ENCODE measurements at regions not wholly inside any gene's neighbourhood (a gene's known extent, or its start where the extent isn't known, plus 50 kb on each side); places are given as distances from the start of the nearest gene placed in this dataset.
A peak's percentile ranks its signal among the peaks of the same experiment; 100 is the strongest.

- DNase-seq (ENCODE audit: low spot score in 2 of 2): no peak
- peaks cover 5 to 10% of the 10 kb centered on the region in 2 donors for H3K9me3 Mint-ChIP-seq
- H3K36me3 Mint-ChIP-seq: peaks cover 0 to 6% of the 10 kb centered on the region in 2 donors
- no peak for ATAC-seq
- no peak overlapping the region for H3K27ac Mint-ChIP-seq
These were observed 189.2 kb upstream of the MGMT start for GRCh38 chr10:129277841-129278240.

- no peak for ATAC-seq
- peaks cover 0 to 6% of the 10 kb centered on the region in 2 donors for H3K36me3 Mint-ChIP-seq
- no peak for DNase-seq (ENCODE audit: low spot score in 2 of 2)
- no peak overlapping the region for H3K27ac Mint-ChIP-seq
- H3K9me3 Mint-ChIP-seq: peaks cover 5 to 10% of the 10 kb centered on the region in 2 donors
These were observed 188.4 kb upstream of the MGMT start for GRCh38 chr10:129278686-129279085.

- peaks cover 0 to 6% of the 10 kb centered on the region in 2 donors for H3K36me3 Mint-ChIP-seq
- no peak overlapping the region for H3K27ac Mint-ChIP-seq
- ATAC-seq: no peak
- peaks cover 5 to 10% of the 10 kb centered on the region in 2 donors for H3K9me3 Mint-ChIP-seq
- no peak for DNase-seq (ENCODE audit: low spot score in 2 of 2)
These were observed 187.4 kb upstream of the MGMT start for GRCh38 chr10:129279446-129280154.

- ATAC-seq (no peak), DNase-seq (ENCODE audit: low spot score in 2 of 2) (no peak)
- Mint-ChIP-seq H3K36me3 (peaks cover 0 to 6% of the 10 kb centered on the region in 2 donors), H3K9me3 (peaks cover 5 to 10% of the 10 kb centered on the region in 2 donors), H3K27ac (no peak overlapping the region)
These were observed 186.9 kb upstream of the MGMT start for GRCh38 chr10:129280155-129280502.

GRCh38 chr10:129280908-129281586 lies 186.0 kb upstream of the MGMT start:
- Mint-ChIP-seq H3K27ac (no peak overlapping the region), H3K9me3 (peaks cover 5 to 10% of the 10 kb centered on the region in 2 donors), H3K36me3 (peaks cover 0 to 6% of the 10 kb centered on the region in 2 donors)
- ATAC-seq (no peak), DNase-seq (ENCODE audit: low spot score in 2 of 2) (no peak)

GRCh38 chr10:129285459-129285858 lies 181.6 kb upstream of the MGMT start:
- Mint-ChIP-seq H3K9me3 (peaks cover 5 to 10% of the 10 kb centered on the region in 2 donors), H3K27ac (no peak overlapping the region), H3K36me3 (peaks cover 0 to 6% of the 10 kb centered on the region in 2 donors)
- DNase-seq (ENCODE audit: low spot score in 2 of 2) (no peak), ATAC-seq (no peak)

GRCh38 chr10:129288999-129289584 lies 177.9 kb upstream of the MGMT start:
- Mint-ChIP-seq H3K9me3 (no peaks in the 10 kb centered on the region), H3K36me3 (no peaks in the 10 kb centered on the region), H3K27ac (no peak overlapping the region)
- DNase-seq (ENCODE audit: low spot score in 2 of 2) (no peak), ATAC-seq (no peak)

GRCh38 chr10:129293991-129294700 lies 172.9 kb upstream of the MGMT start:
- H3K36me3 Mint-ChIP-seq: no peaks in the 10 kb centered on the region

GRCh38 chr10:129294944-129295343 lies 172.1 kb upstream of the MGMT start:
- H3K36me3 Mint-ChIP-seq: no peaks in the 10 kb centered on the region
- no peaks in the 10 kb centered on the region for H3K9me3 Mint-ChIP-seq
- no peak for DNase-seq (ENCODE audit: low spot score in 2 of 2)
- ATAC-seq: no peak
- H3K27ac Mint-ChIP-seq: no peak overlapping the region

More at GRCh38 chr10:129293991-129294700, 172.9 kb upstream of the MGMT start:
- peak overlapping the region in 1 of 2 donors; percentile 47 for H3K27ac Mint-ChIP-seq
- ATAC-seq (no peak), DNase-seq (ENCODE audit: low spot score in 2 of 2) (no peak)
- no peaks in the 10 kb centered on the region for H3K9me3 Mint-ChIP-seq

- Mint-ChIP-seq H3K36me3 (no peaks in the 10 kb centered on the region), H3K27ac (no peak overlapping the region), H3K9me3 (no peaks in the 10 kb centered on the region)
- ATAC-seq (no peak), DNase-seq (ENCODE audit: low spot score in 2 of 2) (no peak)
These were observed 162.0 kb upstream of the MGMT start for GRCh38 chr10:129305046-129305445.

GRCh38 chr10:129307141-129307540 lies 159.9 kb upstream of the MGMT start:
- no peak overlapping the region for H3K27ac Mint-ChIP-seq
- no peaks in the 10 kb centered on the region for H3K9me3 Mint-ChIP-seq
- no peak for ATAC-seq
- DNase-seq (ENCODE audit: low spot score in 2 of 2): no peak
- no peaks in the 10 kb centered on the region for H3K36me3 Mint-ChIP-seq

- H3K27ac Mint-ChIP-seq: no peak overlapping the region
- no peak for DNase-seq (ENCODE audit: low spot score in 2 of 2)
- no peaks in the 10 kb centered on the region for H3K36me3 Mint-ChIP-seq
- ATAC-seq: no peak
- H3K9me3 Mint-ChIP-seq: no peaks in the 10 kb centered on the region
These were observed 158.0 kb upstream of the MGMT start for GRCh38 chr10:129308953-129309564.

GRCh38 chr10:129309565-129309964 lies 157.5 kb upstream of the MGMT start:
- peaks cover under 1 to 1% of the 10 kb centered on the region in 2 donors for H3K9me3 Mint-ChIP-seq

GRCh38 chr10:129310881-129311280 lies 156.2 kb upstream of the MGMT start:
- ATAC-seq (no peak), DNase-seq (ENCODE audit: low spot score in 2 of 2) (no peak)
- peaks cover 6 to 7% of the 10 kb centered on the region in 2 donors for H3K36me3 Mint-ChIP-seq
- peaks cover 7 to 8% of the 10 kb centered on the region in 2 donors for H3K9me3 Mint-ChIP-seq
- no peak overlapping the region for H3K27ac Mint-ChIP-seq

More at GRCh38 chr10:129309565-129309964, 157.5 kb upstream of the MGMT start:
- DNase-seq (ENCODE audit: low spot score in 2 of 2): no peak
- H3K27ac Mint-ChIP-seq: no peak overlapping the region
- ATAC-seq: no peak
- H3K36me3 Mint-ChIP-seq: peaks cover under 1 to 1% of the 10 kb centered on the region in 2 donors

- ATAC-seq (no peak), DNase-seq (ENCODE audit: low spot score in 2 of 2) (no peak)
- no peak overlapping the region for H3K27ac Mint-ChIP-seq
- peaks cover 3 to 7% of the 10 kb centered on the region in 2 donors for H3K36me3 Mint-ChIP-seq
- H3K9me3 Mint-ChIP-seq: peaks cover 3 to 19% of the 10 kb centered on the region in 2 donors
These were observed 147.1 kb upstream of the MGMT start for GRCh38 chr10:129319934-129320333.

- Mint-ChIP-seq H3K36me3 (peaks cover 0 to 6% of the 10 kb centered on the region in 2 donors), H3K27ac (no peak overlapping the region)
These were observed 146.7 kb upstream of the MGMT start for GRCh38 chr10:129320340-129320739.

More at GRCh38 chr10:129320340-129320739, 146.7 kb upstream of the MGMT start:
- H3K9me3 Mint-ChIP-seq: peaks cover 0 to 16% of the 10 kb centered on the region in 2 donors
- ATAC-seq (no peak), DNase-seq (ENCODE audit: low spot score in 2 of 2) (no peak)

Measured in activated naive CD4-positive, alpha-beta T cell treated with anti-CD3 and anti-CD28 coated beads, Interleukin-2, amount 50 U/mL, for 72 hours (primary cell).